Heart left ventricle (tissue), 16 donors: ENCODE measurements at regions not wholly inside any gene's neighbourhood (a gene's known extent, or its start where the extent isn't known, plus 50 kb on each side); places are given as distances from the start of the nearest gene placed in this dataset.

Experiments used
- ATAC-seq, 4 donors: fragments of 200-7000 bp; cut with Tn5 transposase; one replicate each; pipeline ENCODE4 v1.9.1; 2020 to 2022; ENCODE audit warnings: moderate library complexity in 4 of 4, mild to moderate bottlenecking in 3 of 4, moderate number of reproducible peaks in 1 of 4
- DNase-seq, 5 donors: peaks; one replicate each; pipeline ENCODE4 v3.0.0-alpha.2; 2020
- H3K27ac ChIP-seq, 12 donors: fragments of 200-600 bp; sonication (generic) in 4 of 12; one replicate each; pipeline versions ENCODE4 v1.5.0 to v1.8.0; 2016 to 2022; ENCODE audit warnings: mild to moderate bottlenecking in 2 of 12
- H3K27me3 ChIP-seq, 9 donors: fragments of 200-600 bp; sonication (generic) in 2 of 9; one replicate each; pipeline versions ENCODE4 v1.5.1 to v1.8.0; 2016 to 2022; ENCODE audit warnings: mild to moderate bottlenecking in 3 of 9
- H3K36me3 ChIP-seq, 9 donors: fragments of 200-600 bp; sonication (generic) in 2 of 9; one replicate each; pipeline versions ENCODE4 v1.5.0 to v1.8.0; 2018 to 2022; ENCODE audit warnings: mild to moderate bottlenecking in 2 of 9
- H3K4me1 ChIP-seq, 12 donors: fragments of 200-600 bp; sonication (generic) in 4 of 12; one replicate each; pipeline versions ENCODE4 v1.5.0 to v1.8.0; 2016 to 2022; ENCODE audit warnings: mild to moderate bottlenecking in 3 of 12
- H3K4me3 ChIP-seq, 12 donors: fragments of 200-600 bp; sonication (generic) in 4 of 12; one replicate each; pipeline versions ENCODE4 v1.5.0 to v1.8.0; 2017 to 2022; ENCODE audit warnings: mild to moderate bottlenecking in 9 of 12, moderate library complexity in 4 of 12
- H3K9me3 ChIP-seq, 12 donors: fragments of 200-600 bp; sonication (generic) in 4 of 12; one replicate each; pipeline versions ENCODE4 v1.5.0 to v1.8.0; 2016 to 2022; ENCODE audit warnings: mild to moderate bottlenecking in 1 of 12
- POLR2A ChIP-seq, 2 donors: fragments of 450-650 bp; IDR thresholded peaks; one replicate each; pipeline ENCODE4 v1.6.1; 2017; ENCODE audit warnings: antibody characterized with exemption in 2 of 2, mild to moderate bottlenecking in 2 of 2, moderate library complexity in 2 of 2
- WGBS, 4 donors: extraction: QIAGEN DNeasy Blood & Tissue Kit in 2 of 4; methylation state at CpG; one replicate each; pipeline versions ENCODE4 v1.1.5 to v1.1.7; 2013 to 2018; 5-methylcytosine and 5-hydroxymethylcytosine counted together
- intact Hi-C, 10 donors: fragments of 100-400 bp; cut with DNase I; formaldehyde crosslinking; loops; one replicate each; pipeline versions ENCODE4 v1.11.1 to v1.14.2; 2022
- TF ChIP-seq, protein P1 (sequence below), 12 donors: fragments of 200-600 bp; sonication (generic) in 4 of 12; IDR thresholded peaks; one replicate each; pipeline versions ENCODE4 v1.5.0 to v1.8.0; 2018 to 2022; ENCODE audit warnings: antibody characterized with exemption in 12 of 12, mild to moderate bottlenecking in 5 of 12
- donor health status: ischemic (EF 13 %, LVEDD 7.1; RV severe dilation, severe dysfunction).
- donor health status: healthy with polysubstance abuse.
- donor health status: DM: no; HTN: yes; CAD: no.
- donor health status: DM: no; HTN: no; CAD: no.
- donor health status: ischemic (EF 25% LVEDD 6.9; RV normal size, moderate dysfunction).
- donor health status: ischemic (EF 25% LVEDD 5.7; RV mildly dilated, moderate dysfunction).
- donor health status: healthy.
- donor health status: DM: yes; HTN: yes; CAD: no.
- donor health status: ischemic (EF 35%, LVEDD 5.7; RV mildly dilated, moderate dysfunction).
- donor health status: nonischemic (EF 11% LVEDD 7.7; RV severe dilation, severe dysfunction).
- donor health status: DM: yes; HTN: yes; CAD: no.
- donor health status: PGD.
- donor health status: ischemic (EF 29% LVEDD 5.4; RV normal size, mild dysfunction).
- donor health status: nonischemic (EF 23%, LVEDD 6.1; RV moderate dilation, normal function).

DNA sequence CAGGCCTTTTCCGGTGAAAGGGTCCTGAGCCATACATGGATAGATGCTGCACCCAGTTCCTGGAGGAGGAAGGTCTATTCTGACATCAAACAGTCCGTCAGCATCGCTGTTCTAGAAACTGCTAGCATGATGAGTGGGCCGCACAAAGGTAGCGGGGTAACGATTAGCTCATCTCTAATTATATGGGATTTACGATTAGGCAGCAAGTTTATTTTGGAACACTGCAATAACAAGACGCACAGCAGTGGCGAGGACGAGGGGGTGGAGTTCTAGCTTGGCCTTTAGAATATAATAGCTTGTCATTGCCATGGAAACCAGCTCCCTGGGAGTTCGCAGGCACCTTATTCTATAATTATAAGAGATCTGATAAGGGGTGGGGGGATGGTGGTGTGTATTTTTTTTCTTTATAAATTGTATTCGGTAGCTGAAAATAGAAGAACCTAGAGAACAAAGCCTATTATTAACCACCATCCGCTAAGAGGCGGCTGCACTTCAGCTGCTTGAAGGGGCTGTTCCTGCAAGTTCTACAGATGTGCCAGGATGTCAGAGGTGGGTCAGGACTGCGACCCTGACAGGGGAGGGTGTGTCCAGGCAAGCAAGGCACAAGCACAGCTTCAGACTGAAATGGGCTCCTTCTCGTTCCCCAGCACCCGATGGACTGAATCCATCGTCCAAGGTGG is 311.0 kb downstream of the AGTPBP1 start:
- peak in 3 of 5 donors; percentile 31 to 48 (median 35) for DNase-seq
- TF ChIP-seq, protein P1, sequence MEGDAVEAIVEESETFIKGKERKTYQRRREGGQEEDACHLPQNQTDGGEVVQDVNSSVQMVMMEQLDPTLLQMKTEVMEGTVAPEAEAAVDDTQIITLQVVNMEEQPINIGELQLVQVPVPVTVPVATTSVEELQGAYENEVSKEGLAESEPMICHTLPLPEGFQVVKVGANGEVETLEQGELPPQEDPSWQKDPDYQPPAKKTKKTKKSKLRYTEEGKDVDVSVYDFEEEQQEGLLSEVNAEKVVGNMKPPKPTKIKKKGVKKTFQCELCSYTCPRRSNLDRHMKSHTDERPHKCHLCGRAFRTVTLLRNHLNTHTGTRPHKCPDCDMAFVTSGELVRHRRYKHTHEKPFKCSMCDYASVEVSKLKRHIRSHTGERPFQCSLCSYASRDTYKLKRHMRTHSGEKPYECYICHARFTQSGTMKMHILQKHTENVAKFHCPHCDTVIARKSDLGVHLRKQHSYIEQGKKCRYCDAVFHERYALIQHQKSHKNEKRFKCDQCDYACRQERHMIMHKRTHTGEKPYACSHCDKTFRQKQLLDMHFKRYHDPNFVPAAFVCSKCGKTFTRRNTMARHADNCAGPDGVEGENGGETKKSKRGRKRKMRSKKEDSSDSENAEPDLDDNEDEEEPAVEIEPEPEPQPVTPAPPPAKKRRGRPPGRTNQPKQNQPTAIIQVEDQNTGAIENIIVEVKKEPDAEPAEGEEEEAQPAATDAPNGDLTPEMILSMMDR (IDR thresholded peaks at IDR 0.05): no peak
- TF ChIP-seq POLR2A (IDR thresholded peaks at IDR 0.05): no peak
- peaks cover 0 to 10% (median 0%) of the 10 kb centered on the region in 9 donors for H3K27me3 ChIP-seq
- peaks cover 0 to under 1% (median 0%) of the 10 kb centered on the region in 12 donors for H3K9me3 ChIP-seq
- intact Hi-C loops: loop anchor here in 2 of 10 donors (5.0 to 10.0 kb wide), 2 partner anchors 92 to 104 kb away; no protein-coding TSS in a partner anchor
- H3K36me3 ChIP-seq: no peaks in the 10 kb centered on the region
- H3K27ac ChIP-seq: peak overlapping the region in 8 of 12 donors; percentile 30 to 68 (median 56)
- no peak overlapping the region for H3K4me3 ChIP-seq
- WGBS, 4 donors: 57 to 68% (median 58%) methylated on average over 18 of the region's 18 CpGs
- peak; percentile 43 to 83 (median 62) for ATAC-seq
- peaks cover 0 to 11% (median 2%) of the 10 kb centered on the region in 12 donors for H3K4me1 ChIP-seq

DNA sequence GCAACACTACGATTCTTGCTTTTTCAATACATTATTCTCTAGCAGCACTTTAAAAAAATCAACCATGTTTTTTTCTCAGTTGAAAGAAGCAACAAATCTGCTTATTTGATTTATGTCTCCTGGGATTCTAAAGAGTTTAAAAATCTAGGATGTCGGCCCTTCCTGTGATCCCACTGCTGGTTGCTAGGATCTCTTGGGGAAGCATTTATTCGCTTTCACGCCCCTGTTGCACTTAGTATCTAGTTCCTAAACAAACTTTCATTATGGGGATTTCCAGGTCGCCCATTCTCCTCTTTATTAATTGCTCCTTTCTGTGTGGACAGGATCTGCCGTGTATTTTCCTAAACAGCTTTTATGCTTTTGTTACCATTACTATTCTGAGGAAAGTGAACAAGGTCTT is 313.5 kb downstream of the AGTPBP1 start:
- Histone ChIP-seq H3K27me3 (peaks cover 0 to 10% (median 0%) of the 10 kb centered on the region in 9 donors), H3K9me3 (no peaks in the 10 kb centered on the region), H3K4me3 (no peak overlapping the region), H3K4me1 (peaks cover 0 to 11% (median 3%) of the 10 kb centered on the region in 12 donors), H3K36me3 (no peaks in the 10 kb centered on the region), H3K27ac (no peak overlapping the region)
- DNase-seq (no peak), ATAC-seq (no peak)
- TF ChIP-seq POLR2A (IDR thresholded peaks at IDR 0.05): no peak
- TF ChIP-seq, protein P1 (IDR thresholded peaks at IDR 0.05): no peak
- WGBS, 4 donors: 52 to 70% (median 67%) methylated on average over 6 of the region's 6 CpGs
- intact Hi-C loops: loop anchor here in 3 of 10 donors (10.0 kb wide), 4 partner anchors 93 to 1033 kb away; no protein-coding TSS in a partner anchor

DNA sequence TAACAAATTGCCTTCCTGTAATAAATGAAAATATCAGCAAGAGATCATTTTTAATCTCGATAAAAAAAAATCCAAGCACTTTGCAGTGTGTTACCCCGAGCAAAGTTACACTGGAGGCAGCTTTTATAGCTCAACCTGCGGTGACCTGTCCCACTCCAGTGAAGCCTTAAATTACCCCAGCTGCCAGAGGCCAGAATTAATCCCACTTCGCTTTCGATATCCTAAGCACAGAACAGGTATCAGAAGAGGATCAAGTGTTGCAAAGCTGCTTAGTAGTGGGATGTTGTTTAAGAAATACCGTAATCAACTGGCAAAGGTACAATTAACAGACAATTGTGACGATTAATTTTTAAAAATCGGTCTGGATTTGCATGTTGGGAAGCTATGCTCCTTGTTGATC is 314.0 kb downstream of the AGTPBP1 start:
- Histone ChIP-seq H3K9me3 (peaks cover 0 to 4% (median 0%) of the 10 kb centered on the region in 12 donors), H3K36me3 (no peaks in the 10 kb centered on the region), H3K4me1 (peaks cover 0 to 11% (median 3%) of the 10 kb centered on the region in 12 donors), H3K4me3 (no peak overlapping the region), H3K27me3 (peaks cover 0 to 10% (median 0%) of the 10 kb centered on the region in 9 donors), H3K27ac (no peak overlapping the region)
- ATAC-seq (no peak), DNase-seq (no peak)
- intact Hi-C loops: loop anchor here in 3 of 10 donors (10.0 kb wide), 4 partner anchors 93 to 1033 kb away; no protein-coding TSS in a partner anchor
- WGBS, 4 donors: 88 to 94% (median 91%) methylated on average over 8 of the region's 8 CpGs
- TF ChIP-seq POLR2A (IDR thresholded peaks at IDR 0.05): no peak
- TF ChIP-seq, protein P1 (IDR thresholded peaks at IDR 0.05): no peak

DNA sequence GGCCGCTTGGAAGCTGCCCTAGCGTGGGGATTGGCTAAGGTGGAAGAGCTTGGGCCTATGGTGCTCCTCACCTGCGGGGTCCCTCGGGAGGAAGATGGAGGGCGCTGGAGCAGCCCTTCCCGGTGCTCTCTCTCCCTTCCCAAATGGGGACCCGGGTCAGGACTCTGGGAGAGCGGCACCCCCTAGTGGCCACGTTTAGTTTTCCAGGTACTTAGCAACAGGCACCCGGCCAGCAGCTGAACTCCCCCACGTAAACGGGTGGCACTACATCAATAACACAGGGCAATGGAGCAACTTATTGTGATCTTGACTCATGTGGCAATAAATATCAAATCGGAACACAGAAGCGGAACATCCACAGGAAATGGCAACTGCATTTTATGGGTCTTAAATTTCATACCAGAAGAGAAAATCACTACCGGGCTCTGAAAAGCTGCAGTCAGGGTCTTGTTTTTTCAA is 316.6 kb downstream of the AGTPBP1 start:
- WGBS, 4 donors: 14 to 20% (median 17%) methylated on average over 11 to 15 of the region's 15 CpGs
- Histone ChIP-seq H3K4me1 (peaks cover 0 to 3% (median 0%) of the 10 kb centered on the region in 12 donors), H3K36me3 (no peaks in the 10 kb centered on the region), H3K27ac (no peak overlapping the region), H3K27me3 (peaks cover 0 to 10% (median 0%) of the 10 kb centered on the region in 9 donors), H3K9me3 (peaks cover 0 to 8% (median 0%) of the 10 kb centered on the region in 12 donors), H3K4me3 (no peak overlapping the region)
- no peak for TF ChIP-seq POLR2A (IDR thresholded peaks at IDR 0.05)
- TF ChIP-seq, protein P1 (IDR thresholded peaks at IDR 0.05): peak; percentile 33 to 70 (median 54)
- intact Hi-C loops: loop anchor here in 3 of 10 donors (10.0 kb wide), 4 partner anchors 90 to 1030 kb away; no protein-coding TSS in a partner anchor
- DNase-seq (peak in 4 of 5 donors; percentile 34 to 54 (median 42)), ATAC-seq (peak in 2 of 4 donors; percentile 42 to 51)
